SU-DHL-6 (cell line): ENCODE measurements at regions not wholly inside any gene's neighbourhood (a gene's known extent, or its start where the extent isn't known, plus 50 kb on each side); places are given as distances from the start of the nearest gene placed in this dataset.

Source experiments
- H2AFZ ChIP-seq: fragments of 200-600 bp; sonication (generic); 2 replicates; pipeline ENCODE4 v1.6.1; 2014; ENCODE audit warnings: low read depth, mild to moderate bottlenecking, moderate library complexity, mixed read lengths, antibody characterized with exemption, low read length; ENCODE audit not compliant: severe bottlenecking
- H3F3A ChIP-seq: fragments of 200-600 bp; shearing (Covaris generic); 2 replicates; pipeline ENCODE4 v1.6.0; 2016; ENCODE audit warnings: antibody characterized with exemption, mild to moderate bottlenecking; ENCODE audit not compliant: insufficient read depth
- H3K27ac ChIP-seq: fragments of 200-600 bp; sonication (generic); 2 replicates; pipeline ENCODE4 v1.5.1; 2016; ENCODE audit warnings: low read depth, mild to moderate bottlenecking, low read length, moderate library complexity, mixed read lengths
- H3K27me3 ChIP-seq: fragments of 200-600 bp; sonication (generic), shearing (Covaris generic); 2 replicates; pipeline ENCODE4 v1.6.0; 2014; ENCODE audit warnings: mild to moderate bottlenecking, low read length
- H3K36me3 ChIP-seq: fragments of 200-600 bp; sonication (generic); 2 replicates; pipeline ENCODE4 v1.6.1; 2014; ENCODE audit warnings: mild to moderate bottlenecking, low read length, mixed read lengths
- H3K4me2 ChIP-seq: fragments of 300-600, 200-600 bp; shearing (Covaris generic), sonication (generic); 2 replicates; pipeline ENCODE4 v1.6.0; 2014; ENCODE audit warnings: low read length, low read depth, mild to moderate bottlenecking; ENCODE audit not compliant: poor library complexity, severe bottlenecking
- H3K4me3 ChIP-seq: fragments of 200-600 bp; sonication (generic); 2 replicates; pipeline ENCODE4 v1.5.1; 2014; ENCODE audit warnings: antibody characterized with exemption, low read length, mild to moderate bottlenecking, mixed read lengths; ENCODE audit not compliant: insufficient read depth, poor library complexity, severe bottlenecking
- H3K79me2 ChIP-seq: fragments of 200-600 bp; sonication (generic); 2 replicates; pipeline ENCODE4 v1.6.1; 2014; ENCODE audit warnings: mild to moderate bottlenecking, low read length, moderate library complexity; ENCODE audit not compliant: insufficient read depth
- H3K9ac ChIP-seq: fragments of 200-600 bp; sonication (generic); 2 replicates; pipeline ENCODE4 v1.7.0; 2014; ENCODE audit warnings: mild to moderate bottlenecking, low read length
- H3K9me2 ChIP-seq: fragments of 200-600 bp; sonication (generic); replicated peaks from 2 replicates; pipeline ENCODE4 v1.6.1; 2014; ENCODE audit warnings: low read length; ENCODE audit not compliant: insufficient read depth
- H3K9me3 ChIP-seq: fragments of 200-600 bp; sonication (generic); 2 replicates; pipeline ENCODE4 v1.6.1; 2014; ENCODE audit warnings: low read length, mixed read lengths; ENCODE audit not compliant: insufficient read depth
- H4K20me1 ChIP-seq: fragments of 200-600 bp; sonication (generic); 2 replicates; pipeline ENCODE4 v1.6.1; 2014; ENCODE audit warnings: low read depth, mild to moderate bottlenecking, antibody characterized with exemption, low read length, moderate library complexity, mixed read lengths
- CTCF ChIP-seq: fragments of 200-600 bp; sonication (generic); IDR thresholded peaks from one replicate; pipeline ENCODE4 v1.5.1; 2017; ENCODE audit warnings: antibody characterized with exemption, mild to moderate bottlenecking, low read length, moderate library complexity; ENCODE audit not compliant: insufficient read depth, poor library complexity, severe bottlenecking
- EZH2phosphoT487 ChIP-seq: fragments of 200-600 bp; sonication (generic), shearing (Covaris generic); conservative IDR thresholded peaks from 2 replicates; pipeline ENCODE4 v1.6.1; 2018; ENCODE audit warnings: mild to moderate bottlenecking, antibody characterized with exemption, low read length, moderate library complexity, mixed read lengths

GRCh38 chr1:59195151-59195550, 101.7 kb upstream of the FGGY start:
- no peaks in the 10 kb centered on the region for H3K9me3 ChIP-seq
- H3K36me3 ChIP-seq = no peaks in the 10 kb centered on the region
- H3K9ac ChIP-seq = no peak overlapping the region
- H3K79me2 ChIP-seq = no peaks in the 10 kb centered on the region
- no peaks in the 10 kb centered on the region for H3K9me2 ChIP-seq
- no peak for TF ChIP-seq EZH2phosphoT487
- H3K27me3 ChIP-seq = no peaks in the 10 kb centered on the region
- no peak overlapping the region for H2AFZ ChIP-seq
- no peak overlapping the region for H3K27ac ChIP-seq
- no peak overlapping the region for H3K4me3 ChIP-seq
- no peaks in the 10 kb centered on the region for H4K20me1 ChIP-seq
- no peak overlapping the region for H3K4me2 ChIP-seq
- H3F3A ChIP-seq = no peaks in the 10 kb centered on the region

- Histone ChIP-seq H3K9ac (no peak overlapping the region), H2AFZ (no peak overlapping the region), H3K9me2 (no peaks in the 10 kb centered on the region), H3K4me2 (no peak overlapping the region), H3K4me3 (no peak overlapping the region), H3K79me2 (no peaks in the 10 kb centered on the region), H3K27ac (no peak overlapping the region), H3K27me3 (no peaks in the 10 kb centered on the region), H4K20me1 (no peaks in the 10 kb centered on the region), H3K9me3 (no peaks in the 10 kb centered on the region), H3K36me3 (no peaks in the 10 kb centered on the region), H3F3A (no peaks in the 10 kb centered on the region)
- TF ChIP-seq CTCF (no peak), EZH2phosphoT487 (no peak)
Observed at GRCh38 chr1:59198564-59198963, 98.3 kb upstream of the FGGY start.

GRCh38 chr1:59199147-59199546, 97.7 kb upstream of the FGGY start:
- TF ChIP-seq EZH2phosphoT487 (no peak), CTCF (no peak)
- H3K79me2 ChIP-seq = no peaks in the 10 kb centered on the region

GRCh38 chr1:59199719-59200376, 97.0 kb upstream of the FGGY start:
- no peaks in the 10 kb centered on the region for H4K20me1 ChIP-seq
- H3F3A ChIP-seq = no peaks in the 10 kb centered on the region
- no peaks in the 10 kb centered on the region for H3K9me2 ChIP-seq
- no peak overlapping the region for H3K4me2 ChIP-seq
- H3K36me3 ChIP-seq = no peaks in the 10 kb centered on the region
- no peak for TF ChIP-seq EZH2phosphoT487
- TF ChIP-seq CTCF = no peak
- H3K4me3 ChIP-seq = no peak overlapping the region
- H2AFZ ChIP-seq = no peak overlapping the region
- no peaks in the 10 kb centered on the region for H3K27me3 ChIP-seq
- H3K9ac ChIP-seq = no peak overlapping the region
- H3K27ac ChIP-seq = no peak overlapping the region
- H3K9me3 ChIP-seq = no peaks in the 10 kb centered on the region
- H3K79me2 ChIP-seq = no peaks in the 10 kb centered on the region

More at GRCh38 chr1:59199147-59199546, 97.7 kb upstream of the FGGY start:
- no peak overlapping the region for H3K4me3 ChIP-seq
- no peaks in the 10 kb centered on the region for H3K36me3 ChIP-seq
- no peak overlapping the region for H2AFZ ChIP-seq
- H3K9ac ChIP-seq = no peak overlapping the region
- no peak overlapping the region for H3K27ac ChIP-seq
- H3K27me3 ChIP-seq = no peaks in the 10 kb centered on the region
- H3K9me2 ChIP-seq = no peaks in the 10 kb centered on the region
- no peaks in the 10 kb centered on the region for H3F3A ChIP-seq
- H4K20me1 ChIP-seq = no peaks in the 10 kb centered on the region
- H3K9me3 ChIP-seq = no peaks in the 10 kb centered on the region
- no peak overlapping the region for H3K4me2 ChIP-seq
